SK-N-DZ (cell line): ENCODE measurements at regions not wholly inside any gene's neighbourhood (a gene's known extent, or its start where the extent isn't known, plus 50 kb on each side); places are given as distances from the start of the nearest gene placed in this dataset.

Source experiments
- DNase-seq: peaks from one replicate; pipeline ENCODE4 v3.0.0-alpha.2; 2015; ENCODE audit warnings: low spot score

DNA sequence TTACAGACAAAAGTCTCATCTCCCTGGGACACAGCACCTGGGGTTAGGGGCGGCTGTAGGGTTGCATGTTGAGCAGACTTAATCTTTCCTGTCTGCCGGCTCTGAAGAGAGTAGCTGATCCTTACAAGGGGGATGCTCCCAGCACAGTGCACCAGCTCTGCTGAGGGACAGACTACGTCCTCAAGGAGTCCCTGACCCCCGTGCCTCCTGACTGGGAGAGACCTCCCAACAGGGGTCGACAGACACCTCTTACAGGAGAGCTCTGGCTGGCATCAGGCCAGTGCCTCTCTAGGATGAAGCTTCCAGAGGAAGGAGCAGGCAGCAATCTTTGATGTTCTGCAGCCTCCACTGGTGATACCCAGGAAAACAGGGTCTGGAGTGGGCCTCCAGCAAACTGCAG, 506.0 kb upstream of the FMR1 start:
- no peak for DNase-seq

DNA sequence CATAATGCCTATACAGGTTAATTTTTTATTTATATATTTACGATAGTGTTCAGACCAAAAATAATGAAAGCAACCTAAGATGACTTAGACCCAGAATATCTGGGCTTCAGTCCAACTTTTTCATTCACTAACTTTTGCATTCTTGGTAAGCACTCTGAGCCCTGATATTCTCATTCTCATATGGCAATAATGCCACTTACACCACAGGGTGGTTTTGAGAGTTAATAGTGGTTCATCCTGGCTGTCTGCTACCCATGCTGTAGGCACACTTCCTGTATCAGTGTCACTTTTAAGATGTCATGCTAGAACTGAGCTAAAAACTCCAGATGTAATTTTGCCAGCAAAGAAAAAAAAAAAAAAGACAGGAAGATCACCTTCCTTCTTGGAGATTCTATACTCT, 508.7 kb upstream of the FMR1 start:
- DNase-seq: no peak

GRCh38 chrX:147378767-147379166, 533.0 kb upstream of the FMR1 start:
- no peak for DNase-seq

DNA sequence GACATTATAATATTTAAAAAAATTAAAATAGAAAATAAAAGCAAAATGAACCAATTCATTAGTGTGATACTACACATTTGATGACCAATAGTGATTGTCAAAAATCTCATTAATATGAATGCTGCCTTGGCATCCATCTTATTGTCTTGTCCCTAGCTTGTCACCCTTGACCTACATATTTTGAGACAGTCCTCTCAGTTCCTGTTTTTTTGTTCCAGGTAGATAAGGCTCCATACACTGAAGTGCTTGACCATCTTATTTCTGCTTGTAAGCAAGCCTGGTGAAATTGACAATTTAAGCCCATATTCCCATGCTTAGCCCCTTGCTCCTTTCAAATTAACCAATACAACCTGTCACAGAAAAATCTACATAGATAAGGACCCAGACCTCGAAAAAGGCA, 534.0 kb upstream of the FMR1 start:
- no peak for DNase-seq

- DNase-seq: peak; percentile 12
Measured at GRCh38 chrX:147376601-147377422, 534.9 kb upstream of the FMR1 start.

- no peak for DNase-seq
Measured at GRCh38 chrX:147364896-147365295, 546.8 kb upstream of the FMR1 start.

DNA sequence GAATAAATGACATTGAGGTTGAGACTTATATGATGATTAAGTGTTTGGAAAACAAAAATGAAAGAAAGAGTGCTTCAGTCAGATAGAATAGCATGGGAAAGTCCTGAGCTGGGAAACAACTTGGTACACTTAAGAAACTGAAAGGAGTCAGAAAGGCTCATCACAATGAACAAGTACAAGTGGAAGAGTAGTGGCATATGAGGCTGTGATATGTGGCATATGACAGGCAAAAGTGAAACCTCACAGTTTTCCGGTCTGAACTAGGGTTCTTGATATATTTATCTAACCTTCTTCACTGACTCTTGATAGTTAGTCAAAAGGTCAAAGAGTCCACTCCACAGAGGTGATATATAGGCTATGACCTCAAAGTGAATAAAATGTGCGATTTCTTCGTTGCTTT, 537.1 kb upstream of the CXorf51A start:
- no peak for DNase-seq

DNA sequence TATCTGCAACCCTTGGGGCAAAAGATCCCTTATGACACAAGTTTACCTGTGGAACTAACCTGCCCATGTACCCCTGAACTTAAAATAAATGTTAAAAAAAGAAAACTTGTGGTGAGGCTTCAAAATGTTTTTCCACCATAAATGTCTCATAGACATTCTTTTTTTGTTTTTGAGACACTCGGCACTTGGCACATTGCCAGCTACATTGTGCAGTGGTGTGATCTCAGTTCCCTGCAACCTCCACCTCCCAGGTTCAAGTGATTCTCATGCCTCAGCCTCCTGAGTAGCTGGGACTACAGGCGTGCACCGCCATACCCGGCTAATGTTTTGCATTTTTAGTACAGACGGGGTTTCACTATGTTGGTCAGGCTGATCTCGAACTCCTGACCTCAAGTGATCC, 528.9 kb upstream of the CXorf51A start:
- DNase-seq: no peak

- no peak for DNase-seq
Measured at GRCh38 chrX:147342197-147342596, 527.7 kb upstream of the CXorf51A start.

GRCh38 chrX:147340947-147341346, 526.4 kb upstream of the CXorf51A start:
- DNase-seq: no peak

DNA sequence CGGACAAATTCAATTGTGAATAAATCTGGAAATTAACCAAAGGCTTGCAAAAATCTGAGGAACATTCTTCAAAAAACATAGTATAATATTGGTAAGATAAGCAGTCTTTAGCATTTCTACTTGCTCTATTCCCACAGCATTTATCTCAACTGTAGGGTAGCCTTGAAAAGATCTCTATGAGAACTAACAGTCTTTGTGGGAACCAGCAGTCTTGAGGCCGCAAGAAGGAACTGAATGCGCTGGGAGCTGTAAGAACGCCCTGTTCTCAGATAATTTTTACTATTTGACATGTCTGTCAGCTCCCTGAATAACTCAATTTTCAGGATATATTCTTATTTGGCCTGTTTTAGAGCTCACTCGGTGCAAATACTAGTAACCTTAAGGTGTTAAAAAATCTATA, 519.3 kb upstream of the CXorf51A start:
- no peak for DNase-seq

GRCh38 chrX:147322496-147322895, 508.0 kb upstream of the CXorf51A start:
- DNase-seq: no peak

GRCh38 chrX:147315483-147315882, 500.9 kb upstream of the CXorf51A start:
- no peak for DNase-seq
